Thyroid gland (tissue), 4 donors: ENCODE measurements at regions not wholly inside any gene's neighbourhood (a gene's known extent, or its start where the extent isn't known, plus 50 kb on each side); places are given as distances from the start of the nearest gene placed in this dataset.

Experiments used
- POLR2A ChIP-seq, 2 donors: fragments of 450-650 bp; IDR thresholded peaks; one replicate each; pipeline ENCODE4 v1.6.1; 2017; ENCODE audit warnings: antibody characterized with exemption in 2 of 2, mild to moderate bottlenecking in 2 of 2, moderate library complexity in 1 of 2
- TF ChIP-seq, protein P1 (sequence below), 6 experiments: fragments of 200-600 bp in 3 of 6; fragments of 450-650 bp in 3 of 6; sonication (generic) in 3 of 6; IDR thresholded peaks; one replicate each; pipeline ENCODE4 v1.5.1; 2016 to 2019; ENCODE audit warnings: antibody characterized with exemption in 6 of 6, mild to moderate bottlenecking in 2 of 6, inconsistent platforms in 1 of 6, moderate library complexity in 1 of 6

DNA sequence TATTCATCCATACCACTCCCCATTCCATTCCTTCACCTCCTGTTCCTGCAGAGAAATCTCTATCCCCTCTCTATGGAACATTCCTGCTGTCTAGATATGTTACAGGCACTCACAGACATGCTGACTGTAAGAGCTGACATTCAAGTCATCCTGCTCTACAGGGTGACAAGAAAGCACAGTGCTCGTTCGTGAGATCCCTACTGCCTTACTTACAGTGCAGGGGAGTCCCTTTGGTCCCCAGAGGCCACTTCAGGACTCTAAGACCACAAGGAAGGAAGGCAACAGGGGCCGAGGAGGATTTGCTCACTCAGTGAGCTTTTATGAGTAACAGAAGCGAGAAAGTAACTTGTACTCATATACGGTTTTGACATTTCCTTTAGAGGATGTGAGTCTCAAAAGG, 110.5 kb downstream of the GAS1 start:
- TF ChIP-seq, protein P1, sequence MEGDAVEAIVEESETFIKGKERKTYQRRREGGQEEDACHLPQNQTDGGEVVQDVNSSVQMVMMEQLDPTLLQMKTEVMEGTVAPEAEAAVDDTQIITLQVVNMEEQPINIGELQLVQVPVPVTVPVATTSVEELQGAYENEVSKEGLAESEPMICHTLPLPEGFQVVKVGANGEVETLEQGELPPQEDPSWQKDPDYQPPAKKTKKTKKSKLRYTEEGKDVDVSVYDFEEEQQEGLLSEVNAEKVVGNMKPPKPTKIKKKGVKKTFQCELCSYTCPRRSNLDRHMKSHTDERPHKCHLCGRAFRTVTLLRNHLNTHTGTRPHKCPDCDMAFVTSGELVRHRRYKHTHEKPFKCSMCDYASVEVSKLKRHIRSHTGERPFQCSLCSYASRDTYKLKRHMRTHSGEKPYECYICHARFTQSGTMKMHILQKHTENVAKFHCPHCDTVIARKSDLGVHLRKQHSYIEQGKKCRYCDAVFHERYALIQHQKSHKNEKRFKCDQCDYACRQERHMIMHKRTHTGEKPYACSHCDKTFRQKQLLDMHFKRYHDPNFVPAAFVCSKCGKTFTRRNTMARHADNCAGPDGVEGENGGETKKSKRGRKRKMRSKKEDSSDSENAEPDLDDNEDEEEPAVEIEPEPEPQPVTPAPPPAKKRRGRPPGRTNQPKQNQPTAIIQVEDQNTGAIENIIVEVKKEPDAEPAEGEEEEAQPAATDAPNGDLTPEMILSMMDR (IDR thresholded peaks at IDR 0.05) = no peak
- TF ChIP-seq POLR2A (IDR thresholded peaks at IDR 0.05) = no peak
